GM19438 (cell line): ENCODE measurements at regions not wholly inside any gene's neighbourhood (a gene's known extent, or its start where the extent isn't known, plus 50 kb on each side); places are given as distances from the start of the nearest gene placed in this dataset.

Source experiments
- ATAC-seq: cut with Tn5 transposase; IDR thresholded peaks from one replicate; pipeline ENCODE4 v1.9.1; 2021; ENCODE audit warnings: low read depth; ENCODE audit not compliant: unreplicated experiment

DNA sequence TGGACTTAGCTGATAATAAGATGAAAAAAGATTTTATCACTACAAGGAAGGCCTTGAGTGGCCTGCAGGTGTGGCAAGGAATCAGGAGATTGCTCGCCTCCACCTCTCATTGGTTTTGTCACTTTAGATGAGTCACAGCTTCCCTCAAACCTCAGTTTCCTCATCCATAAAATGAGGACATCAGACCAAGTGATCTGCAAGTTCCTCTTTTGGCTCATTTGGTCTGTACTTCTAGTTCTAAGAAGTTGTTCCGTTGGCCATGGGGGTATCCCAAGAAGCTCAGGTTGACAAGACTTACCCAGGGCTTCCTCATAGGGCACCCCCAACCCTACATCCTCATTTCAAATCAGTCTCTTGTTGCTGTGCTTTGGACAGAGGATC lies 254.1 kb downstream of the UACA start:
- no peak for ATAC-seq

DNA sequence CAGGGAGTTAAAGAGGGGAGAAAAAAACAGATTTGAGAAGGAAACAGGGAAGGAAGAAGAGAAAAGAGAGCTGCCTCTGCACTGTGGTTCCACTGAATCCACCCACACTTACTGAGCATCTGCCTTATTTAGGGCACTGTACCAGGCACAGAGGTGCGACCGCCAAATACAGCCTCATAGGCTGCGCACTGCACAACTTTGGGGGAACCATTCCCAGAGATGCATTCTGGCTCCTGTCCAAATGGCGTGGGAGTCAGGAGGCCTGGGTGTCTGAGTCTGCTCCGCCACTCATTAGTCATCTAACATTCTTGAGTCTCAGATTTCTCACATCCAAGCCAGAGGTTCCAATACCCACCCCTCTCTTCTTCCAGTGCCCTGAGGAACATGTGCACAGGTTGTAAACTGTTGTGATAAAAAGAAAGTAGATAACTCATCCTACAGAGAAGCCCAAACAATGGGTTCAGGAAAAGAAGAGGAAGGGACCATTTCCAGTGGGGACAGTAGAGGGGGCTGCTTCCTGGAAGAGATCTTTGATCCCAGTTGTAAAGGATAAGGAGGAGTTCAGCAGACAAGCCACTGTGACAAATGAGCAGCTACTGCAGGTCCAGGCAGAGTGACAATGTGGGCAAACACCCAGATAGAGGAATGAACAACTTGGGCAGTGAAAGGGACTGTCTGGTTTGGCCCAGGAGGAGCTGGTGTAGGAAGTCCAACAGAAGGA lies 254.6 kb downstream of the UACA start:
- no peak for ATAC-seq

DNA sequence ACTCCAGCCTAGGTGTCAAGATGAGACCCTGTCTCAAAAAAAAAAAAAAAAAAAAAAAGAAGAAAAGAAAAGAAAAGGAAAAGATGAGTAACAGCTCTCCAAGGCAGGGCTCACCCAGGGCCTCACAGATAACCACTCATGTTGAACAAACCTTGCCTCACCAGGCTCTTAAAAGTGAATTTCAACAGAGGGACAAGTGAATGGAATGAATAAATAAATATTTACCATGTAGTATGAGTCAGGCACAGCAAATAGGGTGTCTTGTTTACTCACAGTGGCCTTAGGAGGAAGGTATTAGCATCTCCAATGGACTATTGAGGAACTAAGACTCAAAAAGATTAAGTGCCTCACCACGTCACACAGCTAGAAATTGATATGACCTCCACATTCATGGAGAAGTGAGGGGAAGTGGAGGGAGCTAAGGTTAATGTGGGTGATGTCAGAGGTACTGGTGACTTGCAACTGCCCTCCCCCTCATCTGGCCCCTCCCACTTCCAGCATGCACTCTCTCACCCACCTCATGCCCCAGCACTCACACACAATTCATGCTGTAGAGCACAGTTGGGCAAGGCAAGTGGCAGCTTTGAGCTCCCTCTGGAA lies 255.5 kb downstream of the UACA start:
- no peak for ATAC-seq

DNA sequence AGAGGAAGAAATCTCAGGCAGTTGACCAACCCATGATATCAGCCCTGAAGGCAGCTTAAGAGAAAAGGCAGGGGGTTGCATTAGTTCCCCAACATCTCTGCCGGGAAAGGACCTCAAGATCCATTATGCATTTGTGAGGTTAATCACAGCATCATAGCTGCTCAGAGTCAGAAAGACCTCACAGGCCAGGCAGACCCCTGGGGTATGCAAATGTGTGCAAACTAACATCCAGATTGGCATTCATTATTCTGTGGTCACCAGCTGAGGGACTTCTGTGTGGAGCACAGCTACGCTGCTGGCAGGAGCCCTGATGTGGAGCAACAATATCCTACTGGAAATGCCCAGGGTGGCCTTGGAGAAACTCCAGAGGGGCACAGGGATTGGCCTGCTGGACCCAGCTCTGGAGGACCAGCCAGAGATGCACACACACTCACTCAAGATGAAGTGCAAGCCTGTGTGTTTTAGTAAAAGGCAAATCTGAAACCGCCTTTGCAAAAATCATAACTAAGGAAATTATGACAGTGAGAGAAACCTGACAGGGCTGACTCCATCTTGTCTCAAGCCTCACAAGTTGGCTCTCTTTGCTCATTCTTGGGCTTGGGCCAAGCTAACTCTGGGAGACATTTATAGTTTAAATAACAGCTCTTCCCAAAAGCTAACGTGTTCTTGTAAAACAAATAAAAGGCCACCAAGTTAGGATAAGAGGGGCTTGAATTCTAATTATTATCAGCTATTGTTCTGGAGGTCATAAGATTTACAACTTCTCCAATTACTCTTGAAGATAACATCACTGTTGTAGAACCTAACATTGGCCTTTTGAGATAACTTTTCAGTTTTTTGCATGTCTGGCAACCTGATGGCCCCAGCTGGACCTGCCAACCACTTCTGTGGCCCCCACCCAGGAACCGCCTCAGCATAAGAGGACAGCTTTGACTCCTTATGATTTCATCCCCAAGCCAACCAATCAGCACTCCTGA lies 257.1 kb downstream of the UACA start:
- ATAC-seq = no peak

DNA sequence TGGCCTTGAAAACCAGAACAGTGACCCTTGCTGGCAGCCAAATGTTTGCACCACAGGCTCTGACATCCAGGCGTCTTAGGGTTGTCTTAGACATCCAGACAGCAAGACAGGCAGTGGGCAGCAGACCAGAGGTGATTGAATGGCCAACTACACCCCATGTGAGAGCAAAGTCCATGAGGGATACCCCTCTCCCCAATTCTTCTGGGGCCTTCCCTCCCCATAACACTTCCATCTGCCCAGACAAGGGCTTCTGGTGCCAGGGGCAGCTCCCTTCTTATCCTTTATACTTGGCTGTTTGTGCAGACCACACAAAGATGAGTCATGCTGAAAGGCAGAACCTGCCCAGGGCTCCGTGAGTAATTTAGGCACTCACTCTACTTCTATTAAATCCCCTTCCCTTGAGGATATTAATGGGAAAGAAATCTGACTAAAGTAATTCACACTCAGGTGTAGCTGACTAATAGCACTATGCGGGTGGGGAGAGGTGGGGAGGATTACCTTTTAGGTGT lies 257.9 kb downstream of the UACA start:
- no peak for ATAC-seq

DNA sequence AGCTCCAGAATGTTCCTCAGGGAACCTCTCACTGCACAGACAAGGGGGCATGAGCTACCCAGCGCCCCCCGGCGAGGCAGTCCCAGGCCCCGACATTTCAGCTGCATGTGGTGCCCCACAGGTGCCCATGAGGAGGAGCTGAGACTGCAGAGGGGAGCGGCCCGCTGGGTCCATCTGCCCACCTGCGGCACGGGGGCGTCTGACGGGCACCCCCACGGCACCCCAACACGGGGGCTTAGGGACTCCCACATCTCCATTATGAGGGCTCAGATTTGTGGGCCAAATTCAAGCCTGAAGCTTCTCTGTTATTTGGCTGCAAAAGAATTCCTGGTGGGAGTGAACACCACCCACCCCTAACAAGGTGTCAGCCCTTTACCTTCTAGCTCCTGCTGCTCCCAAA lies 258.4 kb downstream of the UACA start:
- no peak for ATAC-seq

DNA sequence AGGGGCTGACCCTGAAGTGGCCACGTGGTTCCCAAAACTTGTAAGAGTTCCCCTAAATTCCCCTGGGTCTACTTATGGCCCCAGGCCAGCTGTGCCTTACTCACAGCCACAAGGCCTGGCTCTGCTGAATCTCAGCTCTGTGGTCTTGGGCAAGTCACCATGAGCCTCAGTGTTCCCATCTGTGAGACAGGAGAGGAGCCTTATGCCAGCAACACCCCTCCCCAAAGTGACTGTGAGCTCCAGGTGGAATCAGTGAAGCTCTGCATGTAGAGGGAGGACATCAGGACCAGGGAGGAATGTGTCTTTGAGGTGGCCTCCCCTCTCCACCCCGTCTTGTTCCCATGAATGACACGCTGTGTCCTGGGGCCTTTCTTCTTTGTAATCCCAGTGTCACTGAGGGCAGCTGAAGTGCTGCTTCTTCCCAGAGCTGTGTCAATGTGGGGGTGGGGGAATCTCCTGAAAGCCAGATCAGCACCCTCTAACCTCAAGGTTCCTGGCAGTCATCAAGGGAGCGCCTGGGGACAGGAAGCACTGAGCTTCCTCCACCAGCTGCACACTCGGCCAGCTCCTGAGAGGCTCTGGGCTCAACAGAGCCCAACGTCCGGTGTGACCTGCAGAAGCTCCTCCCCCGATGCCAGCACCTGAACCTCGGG lies 258.9 kb downstream of the UACA start:
- peak; percentile 61 for ATAC-seq

DNA sequence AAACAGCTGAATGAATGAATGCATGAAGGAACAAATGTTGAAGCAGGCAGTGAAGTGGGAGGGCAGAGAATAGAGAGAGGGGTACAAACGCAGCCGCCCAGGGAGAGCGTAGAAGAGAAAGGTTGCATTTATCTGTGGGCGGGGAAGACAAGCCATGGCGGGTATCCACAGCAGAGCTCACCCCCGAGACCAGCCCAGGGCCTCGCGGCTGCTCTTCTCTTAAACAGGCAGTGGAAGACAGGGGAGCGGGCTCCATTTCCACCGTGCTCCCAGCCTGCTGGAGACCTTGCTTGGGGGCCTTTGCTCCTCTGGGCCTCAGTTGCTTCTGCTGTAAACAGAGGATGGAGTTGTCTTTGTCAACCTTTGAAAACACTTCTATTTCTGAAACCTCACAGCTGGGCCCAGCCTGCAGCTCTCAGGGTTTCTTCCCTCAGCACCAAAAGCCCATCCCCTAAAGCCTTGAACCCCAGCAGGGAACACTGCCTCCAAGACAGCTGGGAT lies 259.5 kb downstream of the UACA start:
- ATAC-seq = peak; percentile 2

DNA sequence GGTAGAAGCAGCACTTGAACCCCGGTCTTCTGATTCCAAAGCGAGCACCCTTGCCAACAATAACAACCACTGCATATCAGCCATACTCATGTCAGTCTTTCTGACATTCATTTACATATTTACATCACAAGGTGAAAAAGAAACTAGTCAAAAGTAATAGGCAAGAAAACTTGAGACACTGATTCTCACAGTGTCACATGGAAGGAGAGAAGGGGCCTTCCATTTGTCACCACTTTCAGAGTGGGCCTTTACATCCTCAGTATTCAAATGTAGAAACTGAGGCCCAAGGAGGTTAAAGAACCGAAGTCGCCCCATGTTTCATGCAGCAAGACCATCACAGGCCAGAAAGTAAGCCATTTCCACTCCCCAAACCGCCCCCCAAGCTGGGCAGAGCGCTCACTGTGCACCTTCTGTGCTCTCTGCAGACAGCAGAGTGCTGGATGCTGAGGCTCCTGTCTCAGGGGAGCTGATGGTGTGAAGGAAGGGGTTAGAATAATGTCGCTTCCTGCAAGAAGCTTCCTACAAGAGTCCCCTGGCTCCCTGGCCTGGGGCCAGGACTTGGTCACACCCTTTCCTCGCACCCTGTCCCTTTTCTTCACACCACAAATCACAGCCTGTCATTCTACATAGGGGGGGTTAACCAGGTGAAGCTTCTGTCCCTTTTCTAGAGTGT lies 260.1 kb downstream of the UACA start:
- ATAC-seq = no peak

DNA sequence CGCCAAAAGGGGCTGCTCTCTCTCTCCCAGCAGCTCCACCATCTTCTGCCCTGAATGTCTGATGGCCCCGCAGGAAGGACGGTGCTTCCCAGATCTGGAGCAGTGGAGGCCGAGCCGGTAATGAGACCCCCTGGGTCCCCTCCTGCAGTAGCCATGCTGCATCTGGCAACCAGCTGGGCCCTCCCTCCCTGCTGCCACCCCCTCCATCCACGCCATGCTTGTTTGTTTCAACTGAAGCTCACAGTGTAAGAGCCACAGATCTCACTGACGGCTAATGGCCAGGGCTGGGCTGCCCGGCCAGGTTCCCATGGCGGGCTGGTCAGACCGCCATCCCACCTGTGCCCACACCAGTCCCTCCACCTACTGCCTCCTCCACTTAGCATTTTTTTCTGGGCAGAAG lies 260.8 kb downstream of the UACA start:
- no peak for ATAC-seq

DNA sequence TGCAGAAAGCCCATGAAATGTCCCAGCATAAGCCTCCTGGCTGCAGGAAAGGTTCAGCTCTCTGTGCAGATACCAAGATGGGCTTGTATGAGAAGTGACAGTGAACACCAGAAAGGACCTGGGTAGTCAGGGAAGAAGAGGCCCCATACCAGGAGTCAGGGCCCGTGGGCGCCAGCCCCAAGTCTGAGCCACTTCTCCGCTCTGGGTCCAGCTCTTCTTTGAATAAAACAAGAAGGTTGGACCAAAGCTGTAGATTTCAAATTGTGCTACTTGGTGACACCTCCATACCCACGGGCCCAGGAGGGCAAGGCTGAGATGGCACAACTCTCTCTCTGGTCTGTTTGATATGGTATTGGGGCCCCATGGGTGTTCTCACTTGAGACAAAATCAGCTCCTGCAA lies 261.5 kb downstream of the UACA start:
- ATAC-seq = no peak

DNA sequence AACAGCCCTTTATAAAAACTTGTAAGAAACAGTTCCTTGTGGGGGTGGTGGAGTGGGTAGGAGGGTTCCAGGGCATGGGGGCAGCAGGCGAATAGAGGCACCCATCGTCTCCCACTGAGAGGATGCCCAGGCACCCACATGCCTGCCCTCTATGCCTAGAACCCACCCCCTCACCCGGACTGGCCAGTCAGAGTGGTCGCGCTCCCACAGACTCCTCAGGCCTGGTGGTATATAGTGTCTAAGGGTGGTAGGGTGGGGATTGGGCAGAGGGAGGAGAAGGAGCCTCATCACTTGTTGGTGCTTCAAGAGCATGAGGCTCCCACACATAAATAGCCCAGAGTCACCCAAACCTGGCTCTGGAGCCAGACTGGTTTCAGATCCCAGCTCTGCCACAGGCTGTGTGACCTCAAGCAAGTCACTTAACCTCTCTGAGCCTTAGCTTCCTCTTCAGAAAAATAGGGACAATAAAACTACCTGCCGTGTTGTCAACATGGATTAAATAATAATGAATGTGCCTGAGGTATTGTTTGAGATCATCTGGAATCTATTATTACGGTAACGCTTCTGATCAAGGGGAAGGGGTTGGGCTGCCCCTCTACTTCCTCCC lies 262.1 kb downstream of the UACA start:
- ATAC-seq = no peak

DNA sequence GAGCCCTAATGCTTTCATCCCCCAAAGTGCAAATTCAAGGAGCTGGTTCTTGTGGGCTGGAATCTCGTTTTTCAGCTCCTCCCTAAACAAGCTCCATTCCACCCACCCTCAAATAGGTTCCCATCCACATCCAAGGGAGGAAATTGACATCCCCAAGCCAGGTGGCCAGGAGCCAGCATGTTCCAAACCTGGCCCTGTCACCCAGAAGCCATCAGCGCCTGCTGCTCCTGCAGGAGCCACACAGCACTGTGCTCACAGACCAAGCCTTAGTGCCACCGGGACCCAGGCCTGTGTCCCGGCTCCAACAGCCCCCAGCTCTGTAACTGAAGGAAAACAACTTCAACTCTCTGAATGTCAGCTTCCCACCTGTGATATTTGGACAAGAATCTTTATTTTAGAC lies 263.6 kb downstream of the UACA start:
- no peak for ATAC-seq

DNA sequence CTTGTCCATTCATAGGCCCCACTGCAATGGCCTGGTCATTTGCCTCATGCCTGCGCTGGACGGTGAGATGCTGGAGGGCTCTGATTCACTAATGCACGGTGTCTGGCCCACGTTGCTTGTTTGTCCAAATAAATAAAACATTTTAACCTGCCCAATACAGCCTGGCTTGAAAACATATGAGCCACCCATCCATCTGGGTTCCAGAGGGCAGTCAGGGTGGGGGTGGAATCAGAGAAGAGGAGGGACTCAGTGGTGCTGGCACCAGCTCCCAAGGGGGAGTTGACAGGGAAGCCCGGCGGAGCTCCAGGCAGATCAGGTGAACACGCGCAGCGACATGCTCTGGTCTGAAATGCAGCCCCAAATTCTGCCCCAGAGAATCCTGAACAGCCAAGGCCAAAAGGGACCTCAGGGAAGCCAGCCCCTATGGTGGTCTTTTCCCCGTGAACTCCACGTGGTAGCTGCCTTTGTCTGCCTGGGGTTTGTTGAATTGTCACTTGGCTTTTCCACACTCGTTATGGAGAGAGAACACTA lies 265.2 kb downstream of the UACA start:
- no peak for ATAC-seq

DNA sequence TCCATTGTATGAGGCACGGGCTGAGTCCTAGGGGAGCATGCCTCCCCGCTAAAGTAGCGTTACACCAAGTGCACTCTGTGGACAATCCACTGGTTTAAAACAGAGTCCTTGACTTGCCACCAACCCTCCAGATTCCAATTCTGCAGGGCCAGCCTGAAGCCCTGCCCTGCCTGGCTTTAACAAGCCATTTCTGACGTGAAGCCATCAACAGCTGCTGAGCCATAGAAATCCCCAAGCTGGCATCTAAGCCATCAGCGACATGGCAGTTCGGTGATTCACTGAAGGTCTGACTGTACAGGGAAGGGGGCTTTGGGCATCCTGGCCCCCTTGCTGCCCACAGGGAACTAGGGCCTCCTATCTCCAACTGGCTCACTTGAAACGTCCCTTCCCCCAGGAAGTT lies 265.7 kb downstream of the UACA start:
- ATAC-seq = no peak

DNA sequence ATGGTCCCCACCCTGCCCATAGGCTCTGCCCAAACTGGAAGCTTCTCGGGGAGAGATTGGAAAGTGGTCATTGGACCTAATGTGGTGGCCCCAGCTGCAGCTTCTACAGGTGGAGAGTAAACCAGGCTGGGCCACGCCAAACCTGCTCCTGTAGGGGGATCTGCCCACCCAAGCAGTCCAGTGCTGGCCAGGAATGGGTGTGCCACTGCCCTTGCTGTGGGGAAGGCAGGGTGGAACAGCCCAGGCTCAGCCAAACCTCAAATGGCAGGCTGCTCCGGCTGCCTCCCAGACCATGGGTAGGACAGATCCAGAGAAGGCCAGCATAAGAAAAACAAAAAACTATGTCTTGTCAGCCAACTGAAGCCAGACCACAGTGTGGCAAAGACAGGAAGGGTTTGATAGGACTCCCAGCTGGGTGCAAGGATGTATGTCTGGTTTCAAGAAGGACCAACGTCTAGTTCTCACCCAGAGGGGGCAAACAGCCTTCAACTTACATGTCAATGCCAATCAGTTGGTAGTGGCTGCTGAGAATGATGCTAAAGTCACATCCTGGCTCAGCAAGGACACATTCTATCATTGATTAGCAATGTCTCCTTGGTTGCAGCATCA lies 267.3 kb downstream of the UACA start:
- ATAC-seq = no peak

DNA sequence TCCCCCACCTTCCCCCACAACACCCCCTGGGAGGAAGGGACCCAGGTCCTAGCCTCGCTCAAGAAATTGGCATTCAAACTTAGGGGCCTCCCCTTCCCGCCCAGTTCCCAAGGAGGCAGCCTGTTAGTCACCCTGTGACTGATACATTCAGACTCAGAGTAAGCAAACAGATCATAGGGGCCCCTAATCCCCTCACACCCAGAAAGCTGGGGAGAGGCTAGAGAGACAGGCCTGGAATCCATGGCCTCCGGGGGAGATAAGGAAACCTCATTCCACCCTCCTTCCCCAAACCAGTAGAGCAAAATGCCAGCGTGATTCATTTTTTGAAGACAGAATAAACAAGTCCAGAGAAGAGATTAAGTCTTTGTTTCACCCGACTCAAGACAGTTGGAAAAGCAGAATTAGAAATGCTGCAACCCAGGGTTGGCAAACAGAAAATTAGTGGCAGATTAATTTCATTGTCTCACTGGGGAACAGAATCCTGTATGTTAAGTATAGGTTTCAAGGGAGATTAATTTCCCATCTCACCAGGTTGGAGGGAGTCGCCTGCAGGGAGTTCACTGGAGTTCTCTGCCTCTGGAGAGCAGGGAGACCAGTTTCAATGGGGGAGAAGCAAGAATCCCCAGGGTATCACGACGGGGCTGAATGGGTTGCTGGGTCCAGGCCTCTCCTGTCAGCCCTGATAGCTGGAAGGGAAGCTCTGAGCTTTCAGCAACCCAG lies 268.3 kb downstream of the UACA start:
- no peak for ATAC-seq

DNA sequence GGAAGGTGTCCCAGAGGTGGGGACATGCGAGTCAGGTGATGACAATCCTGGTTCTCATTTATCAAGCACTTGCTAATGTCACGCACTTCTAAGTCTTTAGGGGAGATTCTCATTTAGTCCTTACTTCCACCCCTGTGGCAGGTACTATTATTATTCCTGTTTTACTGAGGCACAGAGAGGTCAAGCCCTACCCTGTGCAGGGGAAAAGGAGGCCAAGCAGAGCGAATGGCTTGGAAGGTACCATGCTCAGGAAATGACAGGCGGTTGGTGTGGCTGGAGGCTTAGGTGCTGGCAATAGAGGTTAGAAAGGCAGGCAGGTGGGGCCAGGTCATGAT lies 268.9 kb downstream of the UACA start:
- no peak for ATAC-seq
